Thyroid gland (tissue), 4 donors: ENCODE measurements at regions not wholly inside any gene's neighbourhood (a gene's known extent, or its start where the extent isn't known, plus 50 kb on each side); places are given as distances from the start of the nearest gene placed in this dataset.
"Not testable (repeated sequence)": the region's sequence is repeated elsewhere in the genome, so short reads cannot be mapped to it uniquely, and the experiment has no call there.

ENCODE experiments used
- DNase-seq, 2 donors: peaks; one replicate each; pipeline ENCODE4 v3.0.0-alpha.2; 2019
- H3K27ac ChIP-seq, 3 donors: fragments of 200-600 bp; sonication (generic); 1 replicate in 2 of 3; 2 replicates in 1 of 3; pipeline ENCODE4 v1.5.1; 2016 to 2019; ENCODE audit warnings: mild to moderate bottlenecking in 1 of 3, moderate library complexity in 1 of 3
- H3K27me3 ChIP-seq: fragments of 200-600 bp; sonication (generic); one replicate; pipeline ENCODE4 v1.5.1; 2019
- H3K36me3 ChIP-seq, 2 donors: fragments of 200-600 bp; sonication (generic); one replicate each; pipeline ENCODE4 v1.5.1; 2016 to 2019
- H3K4me1 ChIP-seq, 2 donors: fragments of 200-600 bp; sonication (generic); one replicate each; pipeline ENCODE4 v1.5.1; 2017 to 2019
- H3K4me3 ChIP-seq, 3 donors: fragments of 200-600 bp; sonication (generic); replicated peaks in 1 of 3; 1 replicate in 2 of 3; 2 replicates in 1 of 3; pipeline ENCODE4 v1.5.1; 2016; ENCODE audit warnings: mild to moderate bottlenecking in 1 of 3
- H3K9me3 ChIP-seq: fragments of 200-600 bp; sonication (generic); one replicate; pipeline ENCODE4 v1.5.1; 2017
- POLR2A ChIP-seq, 2 donors: fragments of 450-650 bp; IDR thresholded peaks; one replicate each; pipeline ENCODE4 v1.6.1; 2017; ENCODE audit warnings: antibody characterized with exemption in 2 of 2, mild to moderate bottlenecking in 2 of 2, moderate library complexity in 1 of 2
- WGBS, 2 donors: methylation state at CpG; one replicate each; pipeline ENCODE4 v1.1.5; 2017; 5-methylcytosine and 5-hydroxymethylcytosine counted together
- intact Hi-C: fragments of 100-400 bp; cut with DNase I; formaldehyde crosslinking; loops from one replicate; pipeline ENCODE4 v1.15.1; 2023
- TF ChIP-seq, protein P1 (sequence below), 6 experiments: fragments of 200-600 bp in 3 of 6; fragments of 450-650 bp in 3 of 6; sonication (generic) in 3 of 6; IDR thresholded peaks; one replicate each; pipeline ENCODE4 v1.5.1; 2016 to 2019; ENCODE audit warnings: antibody characterized with exemption in 6 of 6, mild to moderate bottlenecking in 2 of 6, inconsistent platforms in 1 of 6, moderate library complexity in 1 of 6

DNA sequence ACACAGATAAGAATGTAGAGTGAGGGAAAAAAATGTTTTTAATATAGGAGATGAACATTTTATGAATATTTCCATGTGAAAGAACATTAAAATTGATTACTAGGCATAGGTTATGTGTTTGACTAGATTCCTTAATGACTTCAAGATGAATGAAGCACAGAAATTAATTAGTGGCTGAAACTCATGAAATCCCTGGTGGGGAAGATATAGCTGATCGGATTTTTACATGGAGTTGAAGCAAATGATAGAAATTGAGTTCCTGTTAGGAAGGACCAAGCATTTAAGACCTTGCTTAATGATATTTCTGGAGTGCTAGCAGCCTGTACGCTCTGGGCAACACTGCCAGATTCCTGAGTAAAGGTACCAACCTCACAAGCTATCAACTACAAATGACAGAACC, 68.9 kb upstream of the IVNS1ABP start:
- Histone ChIP-seq H3K27me3 (no peaks in the 10 kb centered on the region), H3K9me3 (no peaks in the 10 kb centered on the region), H3K4me1 (no peaks in the 10 kb centered on the region), H3K36me3 (no peaks in the 10 kb centered on the region), H3K4me3 (no peak overlapping the region), H3K27ac (no peak overlapping the region)
- intact Hi-C loops = no loop called here
- TF ChIP-seq, protein P1, sequence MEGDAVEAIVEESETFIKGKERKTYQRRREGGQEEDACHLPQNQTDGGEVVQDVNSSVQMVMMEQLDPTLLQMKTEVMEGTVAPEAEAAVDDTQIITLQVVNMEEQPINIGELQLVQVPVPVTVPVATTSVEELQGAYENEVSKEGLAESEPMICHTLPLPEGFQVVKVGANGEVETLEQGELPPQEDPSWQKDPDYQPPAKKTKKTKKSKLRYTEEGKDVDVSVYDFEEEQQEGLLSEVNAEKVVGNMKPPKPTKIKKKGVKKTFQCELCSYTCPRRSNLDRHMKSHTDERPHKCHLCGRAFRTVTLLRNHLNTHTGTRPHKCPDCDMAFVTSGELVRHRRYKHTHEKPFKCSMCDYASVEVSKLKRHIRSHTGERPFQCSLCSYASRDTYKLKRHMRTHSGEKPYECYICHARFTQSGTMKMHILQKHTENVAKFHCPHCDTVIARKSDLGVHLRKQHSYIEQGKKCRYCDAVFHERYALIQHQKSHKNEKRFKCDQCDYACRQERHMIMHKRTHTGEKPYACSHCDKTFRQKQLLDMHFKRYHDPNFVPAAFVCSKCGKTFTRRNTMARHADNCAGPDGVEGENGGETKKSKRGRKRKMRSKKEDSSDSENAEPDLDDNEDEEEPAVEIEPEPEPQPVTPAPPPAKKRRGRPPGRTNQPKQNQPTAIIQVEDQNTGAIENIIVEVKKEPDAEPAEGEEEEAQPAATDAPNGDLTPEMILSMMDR (IDR thresholded peaks at IDR 0.05) = no peak
- TF ChIP-seq POLR2A (IDR thresholded peaks at IDR 0.05) = no peak
- no peak for DNase-seq
- 88 to 89% methylated on average over 2 of the region's 2 CpGs for WGBS, 2 donors

DNA sequence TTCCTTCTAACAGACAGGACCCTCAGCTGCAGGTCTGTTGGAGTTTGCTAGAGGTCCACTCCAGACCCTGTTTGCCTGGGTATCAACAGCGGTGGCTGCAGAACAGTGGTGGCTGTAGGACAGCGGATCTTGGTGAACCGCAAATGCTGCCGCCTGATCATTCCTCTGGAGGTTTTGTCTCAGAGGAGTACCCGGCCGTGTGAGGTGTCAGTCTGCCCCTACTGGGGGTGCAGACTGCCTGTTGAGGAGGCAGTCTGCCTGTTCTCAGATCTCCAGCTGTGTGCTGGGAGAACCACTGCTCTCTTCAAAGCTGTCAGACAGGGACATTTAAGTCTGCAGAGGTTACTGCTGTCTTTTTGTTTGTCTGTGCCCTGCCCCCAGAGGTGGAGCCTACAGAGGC, 66.8 kb upstream of the IVNS1ABP start:
- intact Hi-C loops, H3K4me1 ChIP-seq, DNase-seq, H3K36me3 ChIP-seq, H3K27me3 ChIP-seq, H3K9me3 ChIP-seq, H3K27ac ChIP-seq, H3K4me3 ChIP-seq: not testable (repeated sequence)
- WGBS, 2 donors = 83% methylated on average over 6 of the region's 6 CpGs; no CpG with 5 or more reads in 1 of the 2 donors

DNA sequence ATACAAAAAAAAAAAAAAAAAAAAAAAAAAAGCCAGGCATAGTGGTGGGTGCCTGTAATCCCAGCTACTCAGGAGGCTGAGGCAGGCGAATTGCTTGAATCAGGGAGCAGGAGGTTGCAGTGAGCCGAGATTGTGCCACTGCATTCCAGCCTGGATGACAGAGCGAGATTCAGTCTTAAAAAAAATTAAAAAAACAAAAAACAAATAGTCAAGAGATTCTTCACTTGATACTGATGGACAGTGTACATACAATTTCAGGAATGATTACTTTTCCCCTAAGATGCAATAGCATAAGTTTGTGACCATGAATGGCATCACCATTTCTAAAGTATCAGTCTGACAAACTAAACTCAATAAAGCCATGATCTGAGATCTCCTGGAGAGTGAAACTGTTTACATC, 60.8 kb upstream of the IVNS1ABP start:
- no peaks in the 10 kb centered on the region for H3K27me3 ChIP-seq
- no peaks in the 10 kb centered on the region for H3K4me1 ChIP-seq
- TF ChIP-seq, protein P1 (IDR thresholded peaks at IDR 0.05) = no peak
- no peak for TF ChIP-seq POLR2A (IDR thresholded peaks at IDR 0.05)
- intact Hi-C loops = no loop called here
- 90 to 97% methylated on average over 3 of the region's 3 CpGs for WGBS, 2 donors
- no peak for DNase-seq
- no peak overlapping the region for H3K4me3 ChIP-seq
- H3K36me3 ChIP-seq = no peaks in the 10 kb centered on the region
- H3K9me3 ChIP-seq = no peaks in the 10 kb centered on the region
- no peak overlapping the region for H3K27ac ChIP-seq

DNA sequence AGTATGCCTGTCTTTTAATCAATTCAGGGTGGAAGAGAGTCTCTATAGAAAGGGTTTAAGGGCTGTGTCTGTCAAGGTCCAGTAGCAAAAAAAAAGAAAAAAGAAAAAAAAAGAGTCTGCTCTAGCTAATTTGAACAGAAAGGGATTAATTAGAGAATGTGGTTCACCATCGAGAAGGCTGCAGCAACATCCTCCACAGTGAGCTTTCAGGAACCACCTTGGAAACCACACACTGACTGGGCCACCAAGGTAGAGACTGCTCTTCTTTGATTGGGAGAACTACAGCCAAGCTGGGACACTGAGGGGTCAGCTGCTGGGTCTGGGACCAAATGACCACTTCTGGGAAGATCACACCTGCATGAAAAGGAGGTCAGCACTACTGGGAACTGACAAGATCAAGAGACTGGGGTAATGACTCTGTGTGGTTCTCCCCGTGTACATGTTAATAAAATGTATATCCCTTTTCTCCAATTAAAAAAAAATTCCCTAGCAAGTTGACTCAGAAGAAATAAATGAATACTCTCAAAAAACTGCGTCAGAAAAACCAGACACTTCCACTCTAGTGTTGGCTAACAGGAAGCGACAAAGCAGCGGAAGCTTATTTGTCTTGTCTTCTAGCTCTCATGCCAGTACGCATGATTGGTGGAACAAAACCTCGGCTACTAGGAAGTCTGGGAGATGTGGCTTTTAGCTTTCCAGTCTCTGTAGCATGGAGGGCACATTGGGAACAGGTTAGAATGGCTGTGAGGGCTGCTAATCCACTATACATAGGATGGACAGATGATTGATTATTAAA, 60.0 kb upstream of the IVNS1ABP start:
- intact Hi-C loops = no loop called here
- no peaks in the 10 kb centered on the region for H3K27me3 ChIP-seq

DNA sequence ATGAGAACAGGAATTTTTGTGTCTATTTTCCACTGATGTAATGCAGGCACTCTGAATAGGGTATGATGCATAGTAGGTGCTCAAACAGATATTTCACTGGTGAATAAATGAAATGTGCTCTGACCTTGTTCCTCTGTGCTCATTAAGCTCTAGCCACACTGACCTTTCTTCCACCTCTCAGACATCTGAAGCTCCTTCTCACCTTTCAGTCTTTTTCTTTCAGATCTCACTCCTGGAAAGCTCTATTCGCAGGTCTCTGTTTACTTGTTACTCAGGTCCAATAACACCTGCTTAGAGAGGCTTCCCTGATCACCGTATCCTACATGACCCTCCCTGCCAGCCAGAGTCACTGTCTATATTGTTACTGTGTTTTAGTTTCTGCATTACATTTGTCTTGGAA, 59.2 kb upstream of the IVNS1ABP start:
- H3K4me3 ChIP-seq = no peak overlapping the region
- no peak overlapping the region for H3K27ac ChIP-seq
- no peaks in the 10 kb centered on the region for H3K4me1 ChIP-seq
- no peaks in the 10 kb centered on the region for H3K36me3 ChIP-seq
- no peaks in the 10 kb centered on the region for H3K9me3 ChIP-seq
- 63 to 80% methylated on average over 2 of the region's 2 CpGs for WGBS, 2 donors
- no peak for DNase-seq
- intact Hi-C loops = no loop called here
- no peaks in the 10 kb centered on the region for H3K27me3 ChIP-seq
- TF ChIP-seq, protein P1 (IDR thresholded peaks at IDR 0.05) = no peak
- no peak for TF ChIP-seq POLR2A (IDR thresholded peaks at IDR 0.05)

More for the DNA sequence above, 60.0 kb upstream of the IVNS1ABP start:
- DNase-seq = no peak
- 71 to 79% methylated on average over 7 of the region's 7 CpGs for WGBS, 2 donors
- H3K27ac ChIP-seq = no peak overlapping the region
- no peak overlapping the region for H3K4me3 ChIP-seq
- no peaks in the 10 kb centered on the region for H3K4me1 ChIP-seq
- no peaks in the 10 kb centered on the region for H3K36me3 ChIP-seq
- no peaks in the 10 kb centered on the region for H3K9me3 ChIP-seq
- TF ChIP-seq, protein P1 (IDR thresholded peaks at IDR 0.05) = no peak
- no peak for TF ChIP-seq POLR2A (IDR thresholded peaks at IDR 0.05)
